Astrocyte (in vitro differentiated cells and primary cell): ENCODE measurements at regions not wholly inside any gene's neighbourhood (a gene's known extent, or its start where the extent isn't known, plus 50 kb on each side); places are given as distances from the start of the nearest gene placed in this dataset.

Source experiments
- DNase-seq: peaks from one replicate; pipeline ENCODE4 v3.0.0-alpha.2; 2010; ENCODE audit warnings: low read depth
- FAIRE-seq: peaks from 2 replicates; lab custom pipeline; 2011; peaks lifted over from hg19 to GRCh38; lab: Jason Lieb, UNC
- H2AFZ ChIP-seq: 2 replicates; pipeline ENCODE4 v1.6.0; 2012; ENCODE audit warnings: low read depth, low read length, inconsistent platforms
- H3K27ac ChIP-seq: 2 replicates; pipeline ENCODE4 v1.5.1; 2011; ENCODE audit warnings: low read depth, low read length, inconsistent platforms
- H3K27me3 ChIP-seq: 2 replicates; pipeline ENCODE4 v1.6.0; 2011; ENCODE audit warnings: low read length, inconsistent platforms; ENCODE audit not compliant: insufficient read depth
- H3K36me3 ChIP-seq: 2 replicates; pipeline ENCODE4 v1.5.1; 2011; ENCODE audit warnings: low read length, inconsistent platforms; ENCODE audit not compliant: insufficient read depth
- H3K4me1 ChIP-seq: 2 replicates; pipeline ENCODE4 v1.5.1; 2011; ENCODE audit warnings: low read length, inconsistent platforms; ENCODE audit not compliant: insufficient read depth
- H3K4me2 ChIP-seq: 2 replicates; pipeline ENCODE4 v1.6.0; 2012; ENCODE audit warnings: low read length, inconsistent platforms
- H3K4me3 ChIP-seq: 2 replicates; pipeline ENCODE4 v1.5.1; 2011; ENCODE audit warnings: low read depth, mild to moderate bottlenecking, low read length, inconsistent platforms; ENCODE audit not compliant: insufficient read depth
- H3K79me2 ChIP-seq: 2 replicates; pipeline ENCODE4 v1.6.0; 2012; ENCODE audit warnings: mild to moderate bottlenecking, low read length, inconsistent platforms; ENCODE audit not compliant: insufficient read depth
- H3K9ac ChIP-seq: 2 replicates; pipeline ENCODE4 v1.6.0; 2012; ENCODE audit warnings: mild to moderate bottlenecking, low read length, inconsistent platforms
- H3K9me3 ChIP-seq: 2 replicates; pipeline ENCODE4 v1.5.1; 2012; ENCODE audit warnings: low read depth, mild to moderate bottlenecking, low read length, inconsistent platforms; ENCODE audit not compliant: insufficient read depth
- H4K20me1 ChIP-seq: 2 replicates; pipeline ENCODE4 v1.6.0; 2012; ENCODE audit warnings: low read length, inconsistent platforms; ENCODE audit not compliant: insufficient read depth
- H3K27ac Mint-ChIP-seq: one replicate; pipeline ENCODE4 v1.8.0; 2021; ENCODE audit warnings: mild to moderate bottlenecking, mixed read lengths; ENCODE audit not compliant: unreplicated experiment
- H3K27me3 Mint-ChIP-seq: one replicate; pipeline ENCODE4 v1.8.0; 2021; ENCODE audit warnings: low read depth, mixed read lengths; ENCODE audit not compliant: unreplicated experiment
- H3K36me3 Mint-ChIP-seq: one replicate; pipeline ENCODE4 v1.8.0; 2021; ENCODE audit warnings: low read depth, mixed read lengths; ENCODE audit not compliant: unreplicated experiment
- H3K4me1 Mint-ChIP-seq: one replicate; pipeline ENCODE4 v1.8.0; 2021; ENCODE audit warnings: low read depth, mixed read lengths; ENCODE audit not compliant: unreplicated experiment
- H3K4me3 Mint-ChIP-seq: one replicate; pipeline ENCODE4 v1.8.0; 2021; ENCODE audit warnings: mild to moderate bottlenecking, moderate library complexity, mixed read lengths; ENCODE audit not compliant: unreplicated experiment
- H3K9me3 Mint-ChIP-seq: one replicate; pipeline ENCODE4 v1.8.0; 2021; ENCODE audit warnings: mild to moderate bottlenecking, mixed read lengths; ENCODE audit not compliant: unreplicated experiment
- EZH2 ChIP-seq: IDR thresholded peaks from 2 replicates; pipeline ENCODE4 v1.6.1; 2012; ENCODE audit warnings: mild to moderate bottlenecking, low read length, inconsistent platforms; ENCODE audit not compliant: insufficient read depth
- TF ChIP-seq, protein P1 (sequence below): IDR thresholded peaks from 2 replicates; pipeline ENCODE4 v1.5.1; 2011; ENCODE audit warnings: low read depth, mild to moderate bottlenecking, inconsistent platforms, low read length, moderate library complexity; ENCODE audit not compliant: insufficient read depth

- Histone ChIP-seq H3K4me2 (no peak overlapping the region), H4K20me1 (no peaks in the 10 kb centered on the region), H3K27me3 (no peaks in the 10 kb centered on the region), H3K9me3 (no peaks in the 10 kb centered on the region), H3K27ac (no peak overlapping the region), H3K9ac (no peak overlapping the region), H3K4me1 (no peaks in the 10 kb centered on the region), H3K79me2 (no peaks in the 10 kb centered on the region), H2AFZ (no peak overlapping the region), H3K36me3 (no peaks in the 10 kb centered on the region), H3K4me3 (no peak overlapping the region)
- Mint-ChIP-seq H3K4me1 (no peaks in the 10 kb centered on the region), H3K27ac (no peak overlapping the region), H3K9me3 (peaks cover 19% of the 10 kb centered on the region), H3K36me3 (no peaks in the 10 kb centered on the region), H3K4me3 (no peak overlapping the region), H3K27me3 (no peaks in the 10 kb centered on the region)
- DNase-seq (no peak), FAIRE-seq (no peak)
- no peak for TF ChIP-seq EZH2
- TF ChIP-seq, protein P1, sequence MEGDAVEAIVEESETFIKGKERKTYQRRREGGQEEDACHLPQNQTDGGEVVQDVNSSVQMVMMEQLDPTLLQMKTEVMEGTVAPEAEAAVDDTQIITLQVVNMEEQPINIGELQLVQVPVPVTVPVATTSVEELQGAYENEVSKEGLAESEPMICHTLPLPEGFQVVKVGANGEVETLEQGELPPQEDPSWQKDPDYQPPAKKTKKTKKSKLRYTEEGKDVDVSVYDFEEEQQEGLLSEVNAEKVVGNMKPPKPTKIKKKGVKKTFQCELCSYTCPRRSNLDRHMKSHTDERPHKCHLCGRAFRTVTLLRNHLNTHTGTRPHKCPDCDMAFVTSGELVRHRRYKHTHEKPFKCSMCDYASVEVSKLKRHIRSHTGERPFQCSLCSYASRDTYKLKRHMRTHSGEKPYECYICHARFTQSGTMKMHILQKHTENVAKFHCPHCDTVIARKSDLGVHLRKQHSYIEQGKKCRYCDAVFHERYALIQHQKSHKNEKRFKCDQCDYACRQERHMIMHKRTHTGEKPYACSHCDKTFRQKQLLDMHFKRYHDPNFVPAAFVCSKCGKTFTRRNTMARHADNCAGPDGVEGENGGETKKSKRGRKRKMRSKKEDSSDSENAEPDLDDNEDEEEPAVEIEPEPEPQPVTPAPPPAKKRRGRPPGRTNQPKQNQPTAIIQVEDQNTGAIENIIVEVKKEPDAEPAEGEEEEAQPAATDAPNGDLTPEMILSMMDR, result no peak
These were observed 660.6 kb downstream of the RNF144A start for GRCh38 chr2:7577769-7578168.

DNA sequence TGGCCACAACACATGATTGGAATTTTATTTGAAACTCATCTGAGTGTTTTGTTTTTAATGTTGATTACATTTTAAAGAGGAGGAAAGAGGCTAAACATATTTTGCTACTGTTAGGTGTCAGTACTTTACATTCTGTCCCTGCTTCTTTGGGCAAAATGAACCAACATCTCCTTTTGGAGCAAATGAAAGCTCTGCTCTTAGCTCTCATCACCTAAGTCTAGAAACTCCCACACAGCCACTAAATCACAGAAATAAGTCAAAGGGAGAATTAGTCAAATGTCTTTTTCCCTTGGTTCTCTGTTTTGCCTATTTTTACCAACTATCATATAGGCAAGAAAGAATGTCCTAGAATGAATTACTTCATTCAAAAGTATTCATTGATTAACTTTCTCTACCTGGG, 666.8 kb downstream of the RNF144A start:
- FAIRE-seq (no peak), DNase-seq (no peak)
- Histone ChIP-seq H3K27me3 (no peaks in the 10 kb centered on the region), H2AFZ (no peak overlapping the region), H3K36me3 (no peaks in the 10 kb centered on the region), H3K4me1 (no peaks in the 10 kb centered on the region), H3K4me2 (no peak overlapping the region), H3K4me3 (no peak overlapping the region), H3K9me3 (no peaks in the 10 kb centered on the region), H3K79me2 (no peaks in the 10 kb centered on the region), H4K20me1 (no peaks in the 10 kb centered on the region), H3K9ac (no peak overlapping the region), H3K27ac (no peak overlapping the region)
- Mint-ChIP-seq H3K4me1 (no peaks in the 10 kb centered on the region), H3K36me3 (no peaks in the 10 kb centered on the region), H3K4me3 (no peak overlapping the region), H3K27me3 (no peaks in the 10 kb centered on the region), H3K9me3 (no peaks in the 10 kb centered on the region), H3K27ac (no peak overlapping the region)
- TF ChIP-seq, protein P1, result no peak
- TF ChIP-seq EZH2, result no peak

GRCh38 chr2:7586898-7587297, 669.7 kb downstream of the RNF144A start:
- H3K9ac ChIP-seq, result no peak overlapping the region
- H3K4me1 Mint-ChIP-seq, result no peaks in the 10 kb centered on the region
- H3K9me3 ChIP-seq, result no peaks in the 10 kb centered on the region
- H3K27me3 ChIP-seq, result no peaks in the 10 kb centered on the region
- H2AFZ ChIP-seq, result no peak overlapping the region
- no peak for FAIRE-seq
- H3K36me3 Mint-ChIP-seq, result no peaks in the 10 kb centered on the region
- TF ChIP-seq EZH2, result no peak
- TF ChIP-seq, protein P1, result no peak
- no peaks in the 10 kb centered on the region for H3K4me1 ChIP-seq
- H3K4me2 ChIP-seq, result no peak overlapping the region
- no peaks in the 10 kb centered on the region for H3K36me3 ChIP-seq
- H3K4me3 Mint-ChIP-seq, result no peak overlapping the region
- H3K27ac Mint-ChIP-seq, result no peak overlapping the region
- H3K9me3 Mint-ChIP-seq, result no peaks in the 10 kb centered on the region
- H3K27me3 Mint-ChIP-seq, result no peaks in the 10 kb centered on the region
- H3K27ac ChIP-seq, result no peak overlapping the region
- no peak overlapping the region for H3K4me3 ChIP-seq
- H4K20me1 ChIP-seq, result no peaks in the 10 kb centered on the region
- DNase-seq, result no peak
- no peaks in the 10 kb centered on the region for H3K79me2 ChIP-seq
